ENCODE measurements at regions not wholly inside any gene's neighbourhood (a gene's known extent, or its start where the extent isn't known, plus 50 kb on each side); places are given as distances from the start of the nearest gene placed in this dataset.

DNA sequence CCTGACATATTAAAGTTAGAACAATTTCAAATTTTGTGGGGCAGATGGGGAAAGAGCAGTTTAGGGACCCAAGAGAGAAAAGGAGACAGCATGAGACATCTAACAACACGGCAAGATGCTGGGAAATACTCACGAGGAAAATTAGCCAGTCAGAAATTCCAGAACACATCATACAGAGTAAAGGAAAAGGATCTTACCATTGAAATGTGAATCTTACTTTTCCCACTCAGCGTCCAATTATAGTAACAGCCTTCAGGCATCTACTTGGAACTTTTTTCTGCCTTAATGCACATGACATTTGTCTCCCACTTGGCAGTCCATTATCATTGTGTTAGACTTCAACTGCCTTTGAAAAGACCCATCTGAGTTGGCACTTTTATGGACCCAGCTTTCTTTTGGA lies 189.7 kb upstream of the SLC27A6 start:
- DNase-seq (ENCODE audit: low read depth), result no peak
- H3K4me3 ChIP-seq (ENCODE audit: low read depth, low read length), result no peak overlapping the region
- TF ChIP-seq, protein P1, sequence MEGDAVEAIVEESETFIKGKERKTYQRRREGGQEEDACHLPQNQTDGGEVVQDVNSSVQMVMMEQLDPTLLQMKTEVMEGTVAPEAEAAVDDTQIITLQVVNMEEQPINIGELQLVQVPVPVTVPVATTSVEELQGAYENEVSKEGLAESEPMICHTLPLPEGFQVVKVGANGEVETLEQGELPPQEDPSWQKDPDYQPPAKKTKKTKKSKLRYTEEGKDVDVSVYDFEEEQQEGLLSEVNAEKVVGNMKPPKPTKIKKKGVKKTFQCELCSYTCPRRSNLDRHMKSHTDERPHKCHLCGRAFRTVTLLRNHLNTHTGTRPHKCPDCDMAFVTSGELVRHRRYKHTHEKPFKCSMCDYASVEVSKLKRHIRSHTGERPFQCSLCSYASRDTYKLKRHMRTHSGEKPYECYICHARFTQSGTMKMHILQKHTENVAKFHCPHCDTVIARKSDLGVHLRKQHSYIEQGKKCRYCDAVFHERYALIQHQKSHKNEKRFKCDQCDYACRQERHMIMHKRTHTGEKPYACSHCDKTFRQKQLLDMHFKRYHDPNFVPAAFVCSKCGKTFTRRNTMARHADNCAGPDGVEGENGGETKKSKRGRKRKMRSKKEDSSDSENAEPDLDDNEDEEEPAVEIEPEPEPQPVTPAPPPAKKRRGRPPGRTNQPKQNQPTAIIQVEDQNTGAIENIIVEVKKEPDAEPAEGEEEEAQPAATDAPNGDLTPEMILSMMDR (IDR thresholded peaks at IDR 0.05; ENCODE audit: low read depth, low read length, missing control alignments), result no peak

DNA sequence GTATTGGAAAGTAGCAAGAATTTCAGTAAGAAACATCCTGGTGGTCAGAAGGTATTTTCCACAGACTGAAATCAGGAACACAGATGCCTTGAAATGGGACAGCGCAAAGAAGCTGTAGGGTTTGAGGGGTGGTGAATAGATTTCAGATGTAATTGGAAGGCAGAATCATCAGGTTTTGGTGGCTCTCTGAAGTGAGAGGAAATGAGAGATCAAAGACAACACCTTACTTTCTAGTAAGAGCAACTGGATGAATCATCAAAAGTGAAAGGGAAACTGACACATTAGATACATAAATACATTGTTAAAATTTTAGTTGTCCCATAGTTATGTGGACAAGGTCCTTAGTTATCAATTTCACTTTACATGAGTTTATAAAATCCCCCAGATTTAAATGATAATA lies 188.2 kb upstream of the SLC27A6 start:
- TF ChIP-seq, protein P1 (IDR thresholded peaks at IDR 0.05; ENCODE audit: low read depth, low read length, missing control alignments), result no peak
- no peak for DNase-seq (ENCODE audit: low read depth)
- no peak overlapping the region for H3K4me3 ChIP-seq (ENCODE audit: low read depth, low read length)

DNA sequence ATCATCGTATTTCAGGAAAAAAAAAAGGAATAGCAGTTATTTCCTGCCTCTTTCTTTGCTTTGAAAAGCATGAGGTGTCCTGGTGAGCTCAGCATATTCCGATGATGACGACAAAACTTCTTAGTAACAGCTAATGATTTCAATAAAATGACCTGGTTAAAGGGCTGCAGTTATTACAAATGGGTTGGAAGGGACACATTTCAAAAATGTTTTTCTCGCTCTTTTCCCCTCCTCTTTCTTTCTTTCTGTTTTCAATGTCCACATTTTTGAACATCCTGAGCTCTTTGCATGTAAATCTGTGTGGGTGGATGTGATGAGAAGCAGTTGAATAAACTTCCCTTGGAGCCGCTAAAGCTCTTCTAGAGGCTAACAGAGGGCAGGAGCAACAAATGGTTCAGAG lies 186.8 kb upstream of the SLC27A6 start:
- no peak for DNase-seq (ENCODE audit: low read depth)
- no peak overlapping the region for H3K4me3 ChIP-seq (ENCODE audit: low read depth, low read length)
- TF ChIP-seq, protein P1 (IDR thresholded peaks at IDR 0.05; ENCODE audit: low read depth, low read length, missing control alignments), result no peak

DNA sequence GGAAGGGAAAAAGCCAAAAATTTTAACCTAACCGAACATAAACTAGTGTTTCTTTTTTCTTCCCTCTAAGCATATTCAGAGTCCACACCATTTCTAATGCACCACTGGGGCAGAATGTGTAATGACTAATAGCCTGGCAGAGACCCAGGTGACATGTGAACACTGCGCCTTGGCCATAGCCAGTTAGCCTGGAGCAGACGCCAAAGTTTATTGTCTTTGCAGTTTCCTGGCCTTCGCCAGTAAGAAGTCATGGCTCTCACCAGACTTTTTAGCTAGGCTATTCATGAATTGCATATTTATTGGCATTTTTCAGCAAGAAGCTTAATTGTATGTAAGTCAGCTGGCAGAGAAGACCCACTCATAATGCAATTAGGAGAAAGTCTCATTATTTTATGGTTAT lies 182.8 kb upstream of the SLC27A6 start:
- DNase-seq (ENCODE audit: low read depth), result no peak
- H3K4me3 ChIP-seq (ENCODE audit: low read depth, low read length), result no peak overlapping the region
- TF ChIP-seq, protein P1 (IDR thresholded peaks at IDR 0.05; ENCODE audit: low read depth, low read length, missing control alignments), result no peak

DNA sequence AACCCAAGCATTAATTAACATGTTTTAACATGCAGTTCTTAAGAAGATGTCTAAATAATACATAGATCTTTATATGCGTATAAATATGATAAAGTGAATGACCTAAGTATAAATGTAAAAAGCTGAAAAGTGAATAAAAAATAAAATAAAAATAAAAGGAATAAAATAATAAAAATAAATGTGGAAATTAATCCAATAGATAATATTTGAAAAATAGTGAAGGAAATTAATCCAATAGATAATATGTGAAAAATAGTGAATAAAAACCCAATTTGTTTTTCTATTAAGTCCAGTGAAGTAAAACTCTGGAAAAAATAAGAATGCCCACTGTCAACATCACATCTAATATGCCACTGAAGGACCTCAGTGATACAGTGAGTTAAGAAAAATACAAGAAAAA lies 180.6 kb upstream of the SLC27A6 start:
- H3K4me3 ChIP-seq (ENCODE audit: low read depth, low read length), result no peak overlapping the region
- DNase-seq (ENCODE audit: low read depth), result no peak
- TF ChIP-seq, protein P1 (IDR thresholded peaks at IDR 0.05; ENCODE audit: low read depth, low read length, missing control alignments), result no peak

DNA sequence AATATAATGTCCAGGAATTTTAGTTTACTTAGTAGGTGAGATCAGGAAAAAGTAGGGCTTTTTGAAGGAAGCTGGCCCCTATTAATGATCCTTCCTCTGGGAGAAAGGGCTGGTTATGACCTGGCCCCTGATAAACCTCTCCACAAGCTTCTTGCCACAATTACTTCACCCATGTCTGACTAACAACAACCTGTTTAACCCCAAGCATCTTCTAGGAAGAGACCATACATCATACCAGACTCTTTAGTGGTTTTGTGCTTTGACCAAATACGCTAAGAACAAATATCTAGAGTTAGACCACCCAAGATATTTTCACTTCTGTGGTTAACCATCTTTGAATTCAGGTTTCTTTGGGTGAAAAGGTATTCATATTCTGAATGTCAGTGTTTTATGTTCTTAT lies 174.0 kb upstream of the SLC27A6 start:
- DNase-seq (ENCODE audit: low read depth), result no peak
- H3K4me3 ChIP-seq (ENCODE audit: low read depth, low read length), result no peak overlapping the region
- TF ChIP-seq, protein P1 (IDR thresholded peaks at IDR 0.05; ENCODE audit: low read depth, low read length, missing control alignments), result no peak

DNA sequence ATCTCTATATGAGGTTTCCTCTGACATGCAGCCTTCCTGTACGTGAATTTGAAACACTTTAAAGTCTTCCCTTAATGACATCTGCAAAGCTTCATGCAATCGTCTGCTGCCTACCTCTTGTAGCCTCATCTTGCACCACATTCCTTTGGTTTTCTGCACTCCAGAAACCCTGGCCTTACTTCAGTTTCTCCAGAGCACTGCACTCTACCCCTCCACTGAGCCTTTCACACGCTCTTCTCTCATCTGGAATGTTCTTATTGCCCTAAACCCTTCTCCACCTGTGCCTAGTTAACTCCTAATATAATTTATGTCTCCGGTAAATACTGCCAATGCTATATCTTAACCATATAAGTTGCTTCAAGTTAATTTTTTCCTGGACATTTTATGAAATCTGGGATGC lies 168.8 kb upstream of the SLC27A6 start:
- DNase-seq (ENCODE audit: low read depth), result no peak
- TF ChIP-seq, protein P1 (IDR thresholded peaks at IDR 0.05; ENCODE audit: low read depth, low read length, missing control alignments), result no peak
- no peak overlapping the region for H3K4me3 ChIP-seq (ENCODE audit: low read depth, low read length)
